Skeletal muscle satellite cell (primary cell): ENCODE measurements at regions not wholly inside any gene's neighbourhood (a gene's known extent, or its start where the extent isn't known, plus 50 kb on each side); places are given as distances from the start of the nearest gene placed in this dataset.

Experiments
- H3K27me3 ChIP-seq: 2 replicates; pipeline ENCODE4 v1.7.0; 2013; ENCODE audit warnings: low read length; ENCODE audit not compliant: control insufficient read depth, insufficient read depth
- H3K36me3 ChIP-seq: 2 replicates; pipeline ENCODE4 v1.7.0; 2013; ENCODE audit warnings: mild to moderate bottlenecking, control low read depth, low read length; ENCODE audit not compliant: insufficient read depth
- H3K4me1 ChIP-seq: 2 replicates; pipeline ENCODE4 v1.7.0; 2013; ENCODE audit warnings: low read length; ENCODE audit not compliant: control insufficient read depth, insufficient read depth
- H3K4me2 ChIP-seq: 2 replicates; pipeline ENCODE4 v1.7.0; 2013; ENCODE audit warnings: mild to moderate bottlenecking, low read length
- H3K4me3 ChIP-seq: 2 replicates; pipeline ENCODE4 v1.7.0; 2013; ENCODE audit warnings: low read length
- H3K9ac ChIP-seq: 2 replicates; pipeline ENCODE4 v1.7.0; 2013; ENCODE audit warnings: mild to moderate bottlenecking, low read depth, low read length, moderate library complexity
- H3K9me3 ChIP-seq: replicated peaks from 2 replicates; pipeline ENCODE4 v1.7.0; 2013; ENCODE audit warnings: mild to moderate bottlenecking, control low read depth, low read length

DNA sequence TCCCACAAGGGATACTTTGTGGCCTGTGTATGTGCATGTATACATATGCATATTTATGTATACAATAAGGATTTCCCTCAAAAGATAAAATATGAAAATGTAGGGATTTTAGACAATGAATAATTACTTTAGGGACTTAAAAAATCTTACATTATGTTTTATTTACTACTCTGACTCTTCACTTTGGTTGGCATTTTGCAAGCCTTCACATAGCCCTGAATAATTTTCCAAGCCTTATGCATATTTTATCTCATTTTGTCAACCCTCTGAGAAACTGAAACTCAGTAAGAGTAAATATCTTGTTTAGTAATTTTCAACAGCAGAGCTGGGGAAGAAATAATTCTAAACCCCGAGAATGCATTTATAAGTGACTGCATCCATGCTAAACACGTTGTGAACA lies 153.0 kb upstream of the SLC24A2 start:
- Histone ChIP-seq H3K4me3 (no peak overlapping the region), H3K9ac (no peak overlapping the region), H3K4me2 (no peak overlapping the region), H3K27me3 (no peaks in the 10 kb centered on the region), H3K36me3 (no peaks in the 10 kb centered on the region), H3K9me3 (no peaks in the 10 kb centered on the region), H3K4me1 (no peaks in the 10 kb centered on the region)

DNA sequence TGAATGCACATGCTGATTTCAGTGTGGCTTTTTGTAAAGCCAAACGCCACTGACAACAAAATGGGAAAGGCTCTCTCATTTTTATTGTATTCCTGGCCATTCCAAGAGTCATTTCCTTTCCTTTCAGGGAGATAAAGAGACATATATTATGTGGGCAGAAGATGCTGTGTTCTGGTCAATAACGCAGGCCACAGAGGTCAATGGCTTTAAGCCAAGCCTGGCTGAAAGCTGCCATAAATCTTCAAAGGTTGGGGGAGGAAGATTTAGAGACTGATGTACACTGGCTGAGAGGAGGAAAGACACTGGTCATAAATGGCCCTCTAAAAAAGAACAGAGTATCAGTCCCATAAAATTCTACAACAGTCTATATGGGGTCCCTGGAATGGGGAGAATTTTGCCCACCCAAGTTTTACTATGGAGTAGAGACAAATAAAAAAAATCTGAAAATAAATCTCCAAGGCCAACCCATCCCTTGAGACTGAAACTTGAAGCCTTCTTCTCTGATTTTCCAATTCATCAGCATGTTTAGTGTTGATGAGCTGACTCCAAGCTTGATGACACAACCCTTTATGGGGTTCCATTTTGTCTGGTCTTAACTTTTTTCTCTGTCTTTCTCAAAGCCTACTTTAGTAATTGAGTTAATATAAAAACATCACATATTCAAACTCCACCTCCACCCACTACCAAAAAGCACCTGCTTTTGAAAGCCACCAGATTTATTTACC lies 152.1 kb upstream of the SLC24A2 start:
- no peak overlapping the region for H3K4me3 ChIP-seq
- no peak overlapping the region for H3K4me2 ChIP-seq
- no peaks in the 10 kb centered on the region for H3K27me3 ChIP-seq
- no peak overlapping the region for H3K9ac ChIP-seq
- H3K4me1 ChIP-seq = no peaks in the 10 kb centered on the region
- H3K9me3 ChIP-seq = no peaks in the 10 kb centered on the region
- no peaks in the 10 kb centered on the region for H3K36me3 ChIP-seq

DNA sequence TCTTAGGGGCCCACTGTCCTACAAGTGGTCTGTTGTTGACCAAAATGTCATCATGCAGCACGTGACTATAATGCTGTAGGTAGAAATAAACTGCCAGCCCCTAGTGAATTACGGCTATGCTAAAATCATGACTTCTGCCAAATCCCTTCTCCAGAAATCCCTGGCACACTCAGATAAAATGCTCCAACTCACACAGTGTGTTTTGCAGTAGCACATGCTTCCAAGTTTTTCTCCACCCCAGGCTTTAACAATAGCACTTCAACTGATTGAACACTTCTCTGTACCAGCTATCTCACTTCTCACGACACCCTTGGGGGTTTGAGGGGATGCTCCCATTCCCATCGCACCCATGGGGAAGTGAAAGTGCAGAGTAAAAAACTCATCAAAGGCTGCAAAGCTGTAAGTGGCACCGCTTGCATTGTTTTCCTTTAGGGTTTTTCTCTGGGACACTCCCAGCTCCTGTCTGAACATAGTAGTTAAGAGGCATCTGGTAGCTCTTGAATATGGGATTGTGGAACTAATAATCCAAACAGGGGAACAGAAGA lies 151.0 kb upstream of the SLC24A2 start:
- no peaks in the 10 kb centered on the region for H3K36me3 ChIP-seq
- no peak overlapping the region for H3K4me3 ChIP-seq
- H3K4me1 ChIP-seq = peaks cover 3% of the 10 kb centered on the region
- no peaks in the 10 kb centered on the region for H3K27me3 ChIP-seq
- H3K9me3 ChIP-seq = no peaks in the 10 kb centered on the region
- no peak overlapping the region for H3K9ac ChIP-seq
- no peak overlapping the region for H3K4me2 ChIP-seq

DNA sequence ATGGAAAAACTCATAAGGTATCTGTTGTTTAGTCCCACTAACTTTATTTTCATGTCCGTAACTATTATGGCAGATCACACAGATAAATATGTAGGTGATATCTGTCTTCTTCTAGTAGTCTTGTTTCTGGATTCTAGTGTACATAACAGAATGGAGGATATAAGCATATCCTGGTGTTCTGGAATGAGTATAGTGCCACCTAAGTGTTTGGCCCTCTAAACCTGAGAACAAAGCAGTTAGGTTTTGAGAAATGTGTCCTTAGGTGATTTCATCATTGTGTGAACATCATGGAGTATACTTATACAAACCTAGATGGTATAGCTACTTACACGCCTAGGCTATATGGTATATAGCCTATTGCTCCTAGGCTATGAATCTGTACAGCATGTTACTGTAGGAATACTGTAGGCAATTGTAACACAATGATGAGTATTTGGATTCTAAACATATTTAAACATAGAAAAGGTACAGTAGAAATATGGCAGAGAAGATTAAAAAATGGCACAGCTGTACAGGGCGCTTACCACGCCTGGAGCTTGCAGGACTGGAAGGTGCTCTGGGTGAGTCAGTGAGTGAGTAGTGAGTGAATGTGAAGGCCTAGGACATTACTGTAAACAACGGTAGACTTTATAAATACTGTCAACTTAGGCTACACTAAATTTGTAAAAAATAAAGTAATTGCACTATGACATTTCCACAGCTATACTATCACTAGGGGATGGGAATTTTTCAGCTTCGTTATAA lies 150.3 kb upstream of the SLC24A2 start:
- Histone ChIP-seq H3K4me1 (peaks cover 4% of the 10 kb centered on the region), H3K36me3 (no peaks in the 10 kb centered on the region), H3K27me3 (no peaks in the 10 kb centered on the region), H3K4me3 (no peak overlapping the region), H3K9me3 (no peaks in the 10 kb centered on the region), H3K9ac (no peak overlapping the region), H3K4me2 (no peak overlapping the region)

DNA sequence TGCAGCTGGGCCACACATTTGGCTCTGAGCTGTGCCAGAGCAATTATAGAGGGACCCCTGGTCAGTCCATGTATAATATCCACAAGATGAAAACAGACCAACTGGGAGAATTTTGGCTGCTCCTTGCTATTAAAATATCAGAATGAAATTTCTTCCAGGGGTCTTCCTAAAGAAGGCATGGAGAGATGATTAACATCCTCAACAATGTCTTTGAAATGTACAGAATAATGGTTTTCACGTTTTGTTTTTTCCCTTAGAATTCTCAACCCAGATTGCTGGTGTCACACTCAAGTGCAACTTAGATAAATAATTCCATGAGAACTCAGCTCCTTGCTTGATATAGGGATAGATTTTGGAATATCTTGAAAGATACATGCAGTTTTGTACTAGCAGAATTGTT lies 148.3 kb upstream of the SLC24A2 start:
- Histone ChIP-seq H3K36me3 (no peaks in the 10 kb centered on the region), H3K4me3 (no peak overlapping the region), H3K4me1 (peaks cover 6% of the 10 kb centered on the region), H3K9me3 (no peaks in the 10 kb centered on the region), H3K27me3 (no peaks in the 10 kb centered on the region), H3K4me2 (no peak overlapping the region), H3K9ac (no peak overlapping the region)

DNA sequence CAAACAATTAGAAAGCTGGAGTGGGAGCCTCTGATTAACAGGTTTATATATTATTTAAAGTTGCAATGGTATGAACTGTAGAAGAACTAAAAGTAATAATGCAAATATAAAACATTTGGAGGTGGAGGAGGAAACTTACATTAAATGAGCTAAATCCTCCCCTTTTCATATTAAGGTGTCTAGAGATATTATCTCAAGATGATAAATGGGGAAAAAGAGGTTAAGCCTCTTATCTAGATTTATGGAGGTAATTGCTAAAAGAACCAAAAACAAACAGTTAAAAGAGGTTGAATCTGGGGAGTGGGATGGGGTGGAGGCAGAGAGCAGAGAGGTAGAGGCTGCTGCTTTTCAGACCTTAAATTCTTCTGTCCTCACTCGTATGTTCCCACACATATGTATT lies 147.8 kb upstream of the SLC24A2 start:
- Histone ChIP-seq H3K4me1 (peaks cover 6% of the 10 kb centered on the region), H3K4me2 (no peak overlapping the region), H3K36me3 (no peaks in the 10 kb centered on the region), H3K4me3 (no peak overlapping the region), H3K9me3 (no peaks in the 10 kb centered on the region), H3K27me3 (no peaks in the 10 kb centered on the region), H3K9ac (no peak overlapping the region)

DNA sequence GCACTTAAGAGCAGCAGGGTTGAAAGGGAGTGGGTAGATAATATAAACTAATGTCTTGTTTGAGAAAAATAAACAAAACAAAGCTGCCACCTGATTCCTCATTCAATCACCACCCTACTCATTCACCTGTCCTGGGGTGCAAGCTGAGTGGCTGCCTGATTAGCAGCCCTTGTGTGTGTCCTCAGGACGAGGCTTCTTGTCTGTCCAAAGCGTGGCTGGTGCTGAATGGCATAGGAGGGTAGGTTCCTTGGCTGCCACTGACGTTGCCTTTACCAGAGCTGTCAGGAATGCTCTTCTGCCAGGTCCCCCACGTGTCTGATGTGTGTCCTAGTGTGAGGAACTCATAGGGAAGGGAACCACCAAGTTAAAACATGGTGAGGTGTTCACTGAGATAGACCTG lies 146.6 kb upstream of the SLC24A2 start:
- no peaks in the 10 kb centered on the region for H3K36me3 ChIP-seq
- H3K4me1 ChIP-seq = peaks cover 6% of the 10 kb centered on the region
- no peak overlapping the region for H3K9ac ChIP-seq
- no peaks in the 10 kb centered on the region for H3K9me3 ChIP-seq
- H3K4me3 ChIP-seq = no peak overlapping the region
- H3K4me2 ChIP-seq = peak overlapping the region; percentile 98
- no peaks in the 10 kb centered on the region for H3K27me3 ChIP-seq

DNA sequence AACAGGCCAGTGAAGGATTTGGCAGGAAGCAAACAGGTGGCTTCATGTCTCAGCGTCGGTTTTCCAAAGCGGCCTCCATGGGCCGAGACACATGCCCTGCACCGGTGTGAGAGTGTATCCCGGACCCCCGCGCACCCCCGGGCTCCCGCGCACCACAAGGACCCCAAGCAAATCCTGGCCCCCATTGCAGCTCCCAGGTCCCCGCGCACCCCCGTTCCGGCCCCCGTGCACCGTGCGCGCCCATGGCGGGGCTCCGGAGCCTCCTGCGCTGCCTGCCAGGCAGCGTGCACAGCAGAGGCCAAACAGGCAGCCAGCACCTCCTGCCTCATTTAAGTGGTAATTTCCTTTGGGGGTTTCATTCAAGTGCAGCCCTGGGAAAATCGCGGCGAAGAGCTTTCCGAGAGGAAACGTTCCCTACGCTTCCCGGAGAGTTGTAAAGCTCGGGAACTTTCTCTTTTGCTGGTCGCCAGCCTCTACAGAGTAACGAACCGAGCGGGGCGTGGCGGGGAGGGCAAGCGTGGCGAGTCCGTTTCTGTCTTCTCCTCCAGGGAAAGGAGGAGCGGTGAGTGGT lies 145.5 kb upstream of the SLC24A2 start:
- H3K9ac ChIP-seq = peak overlapping the region; percentile 79

DNA sequence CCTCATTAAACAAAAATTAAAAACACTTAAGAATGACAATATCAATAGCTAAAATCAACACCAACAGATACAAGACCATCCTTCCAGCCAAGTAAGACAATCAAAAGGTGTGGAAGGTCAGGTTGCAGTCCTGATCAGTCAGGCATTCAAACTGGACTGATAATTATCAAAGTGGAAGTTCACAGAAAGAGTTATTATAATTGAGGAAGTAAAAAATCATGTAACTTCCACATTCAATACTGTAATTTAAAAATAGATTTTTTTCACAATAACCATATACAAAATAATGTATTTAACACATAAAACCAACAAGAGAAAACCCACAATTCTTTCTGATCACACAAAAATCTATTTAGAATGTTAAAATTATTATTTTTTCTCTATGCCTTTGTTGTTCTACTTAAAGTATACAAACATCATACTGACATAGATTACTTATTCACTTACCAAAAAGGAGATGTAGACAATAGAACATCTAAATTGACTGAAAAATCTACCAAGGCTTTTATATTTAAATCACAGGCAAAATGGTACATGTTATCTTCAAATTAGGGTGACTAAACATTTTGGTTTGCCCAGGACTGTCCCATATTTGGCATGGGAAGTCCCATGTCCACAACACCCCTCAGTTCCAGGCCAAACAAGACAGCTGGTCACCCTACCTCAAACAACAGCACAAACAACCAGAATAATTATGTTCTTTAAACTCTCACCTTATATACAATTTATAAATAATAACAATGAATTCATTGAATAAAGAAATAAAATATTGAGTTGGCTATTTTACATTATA lies 142.5 kb upstream of the SLC24A2 start:
- H3K4me2 ChIP-seq = no peak overlapping the region
- no peak overlapping the region for H3K9ac ChIP-seq
- no peak overlapping the region for H3K4me3 ChIP-seq
- no peaks in the 10 kb centered on the region for H3K36me3 ChIP-seq
- no peaks in the 10 kb centered on the region for H3K9me3 ChIP-seq
- no peaks in the 10 kb centered on the region for H3K27me3 ChIP-seq
- H3K4me1 ChIP-seq = peaks cover 12% of the 10 kb centered on the region

More for the DNA sequence above, 145.5 kb upstream of the SLC24A2 start:
- H3K9me3 ChIP-seq = no peaks in the 10 kb centered on the region
- H3K4me1 ChIP-seq = peaks cover 6% of the 10 kb centered on the region
- H3K4me2 ChIP-seq = peak overlapping the region; percentile 98
- H3K4me3 ChIP-seq = peak overlapping the region; percentile 97
- no peaks in the 10 kb centered on the region for H3K36me3 ChIP-seq
- H3K27me3 ChIP-seq = no peaks in the 10 kb centered on the region

DNA sequence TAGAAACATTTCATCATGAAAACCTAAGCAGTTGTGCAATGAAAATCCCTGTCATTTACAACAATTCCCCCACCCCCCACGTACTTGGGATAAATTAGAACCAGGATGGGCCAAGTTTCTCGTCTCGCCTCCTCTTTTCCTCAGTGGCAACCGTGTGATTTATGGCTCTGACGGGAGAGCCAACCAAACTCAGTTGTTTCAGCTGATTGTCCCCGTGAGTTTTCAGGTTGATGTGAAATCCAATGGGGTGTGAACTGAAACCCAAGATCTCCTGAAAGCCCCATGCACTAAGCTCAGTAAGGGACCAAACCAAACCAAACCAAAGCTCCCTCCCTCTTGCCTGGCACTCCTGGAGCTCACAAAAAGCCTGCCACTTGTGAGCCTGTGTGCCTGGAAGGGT lies 138.7 kb upstream of the SLC24A2 start:
- no peak overlapping the region for H3K4me3 ChIP-seq
- no peak overlapping the region for H3K4me2 ChIP-seq
- H3K9ac ChIP-seq = no peak overlapping the region
- no peaks in the 10 kb centered on the region for H3K9me3 ChIP-seq
- no peaks in the 10 kb centered on the region for H3K27me3 ChIP-seq
- no peaks in the 10 kb centered on the region for H3K36me3 ChIP-seq
- peaks cover 8% of the 10 kb centered on the region for H3K4me1 ChIP-seq

DNA sequence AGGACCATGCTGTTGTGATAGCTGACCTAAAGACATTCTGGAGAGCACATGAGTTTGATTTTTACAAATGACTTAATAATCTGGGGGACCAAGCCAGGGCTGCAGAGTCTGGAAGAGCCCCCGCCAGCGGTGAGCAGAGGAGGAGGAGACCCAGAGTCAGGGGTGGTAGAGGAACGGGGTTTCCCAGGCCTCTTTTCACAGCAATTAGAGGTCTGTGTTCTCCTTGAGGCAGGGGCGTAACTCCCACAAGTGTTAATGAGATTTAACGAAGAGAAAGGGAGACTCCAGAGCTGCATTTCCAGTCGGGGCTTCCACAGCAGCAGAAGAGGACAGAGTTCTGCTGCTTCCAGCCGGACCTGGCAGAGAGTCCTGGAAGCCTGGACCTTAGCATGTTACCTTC lies 137.9 kb upstream of the SLC24A2 start:
- peaks cover 8% of the 10 kb centered on the region for H3K4me1 ChIP-seq
- no peaks in the 10 kb centered on the region for H3K9me3 ChIP-seq
- H3K9ac ChIP-seq = no peak overlapping the region
- H3K27me3 ChIP-seq = no peaks in the 10 kb centered on the region
- no peak overlapping the region for H3K4me3 ChIP-seq
- peak overlapping the region; percentile 91 for H3K4me2 ChIP-seq
- no peaks in the 10 kb centered on the region for H3K36me3 ChIP-seq
